ENCODE measurements at regions not wholly inside any gene's neighbourhood (a gene's known extent, or its start where the extent isn't known, plus 50 kb on each side); places are given as distances from the start of the nearest gene placed in this dataset.

- no peak for TF ChIP-seq CTCF (conservative IDR thresholded peaks at IDR 0.05; ENCODE audit: low read depth, low read length)
- no peak for TF ChIP-seq EZH2 (IDR thresholded peaks at IDR 0.05; ENCODE audit: borderline replicate concordance, low read depth, low read length, poor library complexity, severe bottlenecking)
Observed at GRCh38 chr21:16086936-16087335, 357.2 kb downstream of the USP25 start.

Data from A673 (cell line).